Activated CD4-positive, CD25-positive, alpha-beta regulatory T cell treated with anti-CD3 and anti-CD28 coated beads, Interleukin-2, amount 50 U/mL, for 24 hours (primary cell): ENCODE measurements at regions not wholly inside any gene's neighbourhood (a gene's known extent, or its start where the extent isn't known, plus 50 kb on each side); places are given as distances from the start of the nearest gene placed in this dataset.
A peak's percentile ranks its signal among the peaks of the same experiment; 100 is the strongest.
"Not testable (repeated sequence)": the region's sequence is repeated elsewhere in the genome, so short reads cannot be mapped to it uniquely, and the experiment has no call there.

Experiments used
- ATAC-seq, 2 donors: fragments of 150-1000 bp; cut with Tn5 transposase; one replicate each; pipeline ENCODE4 v1.10.0; 2021; ENCODE audit warnings: mild to moderate bottlenecking in 1 of 2, moderate library complexity in 1 of 2

DNA sequence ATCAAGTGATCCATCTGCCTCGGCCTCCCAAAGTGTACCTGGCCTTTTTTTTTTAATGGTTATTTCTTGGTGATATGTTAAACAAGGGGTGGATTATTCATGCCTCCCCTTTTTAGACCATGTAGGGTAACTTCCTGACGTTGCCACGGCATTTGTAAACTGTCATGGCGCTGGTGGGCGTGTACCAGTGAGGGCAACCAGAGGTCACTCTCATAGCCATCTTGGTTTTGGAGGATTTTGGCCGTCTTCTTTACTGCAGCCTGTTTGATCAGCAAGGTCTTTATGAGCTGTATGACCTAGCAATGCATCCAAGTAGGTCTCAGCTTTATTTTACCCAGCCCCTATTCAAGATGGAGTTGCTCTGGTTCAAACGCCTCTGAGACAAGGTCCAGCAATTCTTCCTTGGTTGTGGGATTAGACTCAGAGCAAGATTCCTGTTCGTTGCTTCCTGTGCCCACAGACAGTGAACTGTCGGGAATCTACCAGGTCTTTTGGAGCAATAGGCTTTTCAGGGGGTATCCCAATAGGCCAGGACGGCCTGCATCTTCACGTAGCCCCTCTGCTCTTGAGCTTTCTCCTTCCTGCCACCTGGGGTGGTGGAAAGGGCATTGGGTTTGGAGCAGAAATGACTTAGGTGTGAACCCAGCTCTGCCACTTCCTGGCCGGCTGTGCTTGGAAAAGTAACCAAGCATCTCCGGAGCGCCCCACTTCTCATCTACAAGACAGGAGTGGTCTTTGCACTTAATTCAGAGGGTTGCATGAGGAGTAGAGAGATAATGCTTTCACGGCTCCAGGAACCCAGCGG lies 52.9 kb upstream of the SEC14L1 start:
- no peak for ATAC-seq

DNA sequence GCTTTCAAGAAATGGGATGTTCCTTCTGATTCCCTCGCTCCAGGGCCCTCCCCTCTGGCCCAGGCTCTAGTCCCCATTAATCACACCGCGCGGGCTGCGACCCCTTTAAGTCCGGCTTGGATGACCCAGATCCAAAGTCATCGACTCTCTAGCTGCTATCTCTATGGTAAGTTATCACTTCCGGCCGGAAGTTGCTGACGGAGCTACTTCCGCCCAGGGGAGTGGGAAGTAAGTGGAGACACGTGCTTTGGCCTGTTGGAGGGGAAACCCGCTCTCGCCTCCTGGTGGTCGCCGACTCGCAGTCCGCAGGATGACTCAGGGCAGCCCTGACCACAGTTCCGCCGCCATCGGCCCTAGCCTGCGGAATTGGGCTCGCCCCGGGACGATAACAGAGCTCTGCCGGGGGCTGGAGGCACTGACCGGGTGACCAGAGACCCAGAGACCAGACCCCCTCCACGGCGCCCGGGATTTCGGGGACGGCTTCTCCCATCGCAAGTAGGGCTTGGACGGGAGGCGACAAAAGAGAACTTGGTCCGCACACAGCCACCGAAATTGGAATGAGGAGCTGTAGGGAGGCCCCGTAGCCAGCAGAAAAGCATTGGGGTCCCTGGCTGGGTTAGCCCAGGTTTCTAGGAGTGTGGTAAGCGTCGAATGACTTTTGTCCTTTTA lies 52.2 kb upstream of the SEC14L1 start:
- ATAC-seq: peak; percentile 91 to 92

DNA sequence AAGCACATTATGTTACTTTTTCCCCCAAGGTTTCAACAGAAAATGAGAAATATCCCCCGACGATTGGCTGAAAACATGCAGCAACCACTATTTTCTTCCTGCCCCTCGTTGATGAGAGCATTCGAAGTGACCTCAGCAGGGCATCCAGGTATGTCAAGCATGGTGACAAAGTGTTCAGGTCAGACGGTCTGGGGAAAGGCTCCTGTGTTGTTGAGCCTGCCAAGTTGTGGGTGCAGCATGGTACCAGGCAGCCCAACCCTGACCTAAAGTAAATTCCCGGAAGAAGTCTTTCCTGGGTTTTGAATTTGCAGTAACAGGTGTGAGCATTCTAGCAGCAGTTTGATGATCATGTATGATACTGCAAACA lies 51.7 kb upstream of the SEC14L1 start:
- ATAC-seq: no peak

DNA sequence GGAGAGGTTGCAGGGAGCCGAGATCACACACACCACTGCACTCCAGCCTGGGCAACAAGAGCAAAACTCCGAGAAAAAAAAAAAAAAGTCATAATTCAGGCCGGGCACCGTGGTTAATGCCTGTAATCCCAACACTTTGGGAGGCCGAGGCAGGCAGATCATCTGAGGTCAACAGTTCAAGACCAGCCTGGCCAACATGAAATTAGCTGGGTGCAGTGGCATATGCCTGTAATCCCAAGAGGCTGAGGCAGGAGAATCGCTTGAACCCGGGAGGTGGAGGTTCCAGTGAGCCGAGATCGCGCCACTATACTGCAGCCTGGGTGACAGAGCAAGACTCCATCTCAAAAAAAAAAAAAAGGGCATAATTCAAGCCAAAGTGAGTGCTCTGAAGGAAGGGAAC lies 50.8 kb upstream of the SEC14L1 start:
- ATAC-seq: not testable (repeated sequence)

DNA sequence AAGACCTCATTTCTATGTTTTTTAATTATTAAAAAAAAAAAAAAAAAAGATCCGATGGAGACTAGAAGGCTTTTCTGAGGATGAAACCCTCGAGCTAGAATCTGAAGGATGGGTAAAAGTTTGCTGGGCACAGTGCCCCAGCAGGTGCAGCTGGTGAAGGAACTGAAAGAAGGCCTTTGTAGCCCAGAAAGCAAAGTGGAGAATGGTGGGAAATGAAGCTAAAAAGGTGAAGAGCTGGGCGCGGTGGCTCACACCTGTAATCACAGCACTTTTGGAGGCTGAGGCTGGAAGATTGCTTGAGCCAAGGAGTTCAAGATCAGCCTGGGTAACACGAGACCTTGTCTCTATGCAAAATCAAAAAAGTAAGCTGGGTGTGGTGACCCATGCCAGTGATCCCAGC lies 50.3 kb upstream of the SEC14L1 start:
- no peak for ATAC-seq
